HG03342 (cell line): ENCODE measurements at regions not wholly inside any gene's neighbourhood (a gene's known extent, or its start where the extent isn't known, plus 50 kb on each side); places are given as distances from the start of the nearest gene placed in this dataset.

Experiments used
- ATAC-seq: cut with Tn5 transposase; IDR thresholded peaks from one replicate; pipeline ENCODE4 v1.9.1; 2021; ENCODE audit warnings: mild to moderate bottlenecking, moderate library complexity; ENCODE audit not compliant: unreplicated experiment

- no peak for ATAC-seq
Observed at GRCh38 chr3:105174017-105174615, 192.6 kb upstream of the ALCAM start.

GRCh38 chr3:105177576-105177975, 189.1 kb upstream of the ALCAM start:
- no peak for ATAC-seq

- no peak for ATAC-seq
Observed at GRCh38 chr3:105187344-105187743, 179.4 kb upstream of the ALCAM start.

- no peak for ATAC-seq
Observed at GRCh38 chr3:105195260-105195659, 171.4 kb upstream of the ALCAM start.

- ATAC-seq, result no peak
Observed at GRCh38 chr3:105197863-105198262, 168.8 kb upstream of the ALCAM start.

GRCh38 chr3:105199217-105199616, 167.5 kb upstream of the ALCAM start:
- ATAC-seq, result no peak

GRCh38 chr3:105210141-105210540, 156.6 kb upstream of the ALCAM start:
- ATAC-seq, result no peak

- ATAC-seq, result no peak
Observed at GRCh38 chr3:105214590-105214989, 152.1 kb upstream of the ALCAM start.

- ATAC-seq, result no peak
Observed at GRCh38 chr3:105222568-105223093, 144.1 kb upstream of the ALCAM start.

GRCh38 chr3:105223815-105224214, 142.9 kb upstream of the ALCAM start:
- ATAC-seq, result no peak

GRCh38 chr3:105228696-105229095, 138.0 kb upstream of the ALCAM start:
- no peak for ATAC-seq

- ATAC-seq, result no peak
Observed at GRCh38 chr3:105232553-105232952, 134.2 kb upstream of the ALCAM start.

GRCh38 chr3:105233010-105233409, 133.7 kb upstream of the ALCAM start:
- no peak for ATAC-seq

GRCh38 chr3:105235221-105235620, 131.5 kb upstream of the ALCAM start:
- no peak for ATAC-seq

GRCh38 chr3:105235785-105236184, 130.9 kb upstream of the ALCAM start:
- ATAC-seq, result no peak

GRCh38 chr3:105238367-105238766, 128.3 kb upstream of the ALCAM start:
- no peak for ATAC-seq

- ATAC-seq, result no peak
Observed at GRCh38 chr3:105243076-105243475, 123.6 kb upstream of the ALCAM start.

GRCh38 chr3:105246536-105246935, 120.2 kb upstream of the ALCAM start:
- no peak for ATAC-seq

GRCh38 chr3:105253225-105253624, 113.5 kb upstream of the ALCAM start:
- no peak for ATAC-seq

GRCh38 chr3:105254154-105254553, 112.6 kb upstream of the ALCAM start:
- ATAC-seq, result no peak

- ATAC-seq, result no peak
Observed at GRCh38 chr3:105255350-105255749, 111.4 kb upstream of the ALCAM start.

- ATAC-seq, result no peak
Observed at GRCh38 chr3:105259496-105259895, 107.2 kb upstream of the ALCAM start.

- no peak for ATAC-seq
Observed at GRCh38 chr3:105260385-105260784, 106.3 kb upstream of the ALCAM start.
